IPS DF 6.9 (cell line): ENCODE measurements at regions not wholly inside any gene's neighbourhood (a gene's known extent, or its start where the extent isn't known, plus 50 kb on each side); places are given as distances from the start of the nearest gene placed in this dataset.

Source experiments
- DNase-seq: peaks from one replicate; pipeline ENCODE4 v3.0.0-alpha.2; 2013; ENCODE audit warnings: low read depth, low spot score
- H3K27ac ChIP-seq: one replicate; pipeline ENCODE4 v1.5.1; 2013; ENCODE audit warnings: low read length, control low read depth
- H3K27me3 ChIP-seq: 2 replicates; pipeline ENCODE4 v1.6.1; 2013; ENCODE audit warnings: mild to moderate bottlenecking, low read length; ENCODE audit not compliant: control insufficient read depth, insufficient read depth
- H3K36me3 ChIP-seq: 2 replicates; pipeline ENCODE4 v1.6.1; 2013; ENCODE audit warnings: low read length; ENCODE audit not compliant: control insufficient read depth, insufficient read depth
- H3K4me1 ChIP-seq: 2 replicates; pipeline ENCODE4 v1.6.1; 2013; ENCODE audit warnings: low read length; ENCODE audit not compliant: control insufficient read depth, insufficient read depth
- H3K4me3 ChIP-seq: 2 replicates; pipeline ENCODE4 v1.5.1; 2013; ENCODE audit warnings: mild to moderate bottlenecking, low read length
- H3K9me3 ChIP-seq: 2 replicates; pipeline ENCODE4 v1.6.1; 2013; ENCODE audit warnings: low read length, inconsistent platforms; ENCODE audit not compliant: control insufficient read depth, insufficient read depth
- whole genome bisulfite sequencing: extraction: QIAGEN DNeasy Blood & Tissue Kit; methylation state at CpG from one replicate; pipeline ENCODE4 v1.1.7; 2013; ENCODE audit warnings: mixed read lengths, missing lambda C conversion rate; ENCODE audit not compliant: insufficient read length, insufficient coverage; 5-methylcytosine and 5-hydroxymethylcytosine counted together

- DNase-seq, result no peak
- Histone ChIP-seq H3K9me3 (no peaks in the 10 kb centered on the region), H3K36me3 (no peaks in the 10 kb centered on the region), H3K27ac (no peak overlapping the region), H3K4me3 (no peak overlapping the region), H3K4me1 (no peaks in the 10 kb centered on the region), H3K27me3 (no peaks in the 10 kb centered on the region)
- WGBS, result no CpG with 5 or more reads among the region's 4 CpGs
These were observed 119.5 kb downstream of the LIPG start for GRCh38 chr18:49681387-49681786.

- Histone ChIP-seq H3K36me3 (no peaks in the 10 kb centered on the region), H3K27me3 (no peaks in the 10 kb centered on the region), H3K4me3 (no peak overlapping the region), H3K27ac (no peak overlapping the region), H3K4me1 (no peaks in the 10 kb centered on the region), H3K9me3 (no peaks in the 10 kb centered on the region)
- no peak for DNase-seq
- WGBS, result no CpG with 5 or more reads among the region's 3 CpGs
These were observed 116.6 kb downstream of the LIPG start for GRCh38 chr18:49678440-49678839.

GRCh38 chr18:49677762-49678413, 116.0 kb downstream of the LIPG start:
- H3K27me3 ChIP-seq, result no peaks in the 10 kb centered on the region
- no peak overlapping the region for H3K4me3 ChIP-seq
- no peak for DNase-seq
- WGBS, result no CpG with 5 or more reads among the region's 10 CpGs
- H3K27ac ChIP-seq, result no peak overlapping the region
- H3K36me3 ChIP-seq, result no peaks in the 10 kb centered on the region
- no peaks in the 10 kb centered on the region for H3K4me1 ChIP-seq
- no peaks in the 10 kb centered on the region for H3K9me3 ChIP-seq

GRCh38 chr18:49677081-49677480, 115.2 kb downstream of the LIPG start:
- no peak overlapping the region for H3K4me3 ChIP-seq
- no peaks in the 10 kb centered on the region for H3K27me3 ChIP-seq
- H3K36me3 ChIP-seq, result no peaks in the 10 kb centered on the region
- no peak for DNase-seq
- WGBS, result no CpG with 5 or more reads among the region's 4 CpGs
- H3K4me1 ChIP-seq, result no peaks in the 10 kb centered on the region
- H3K27ac ChIP-seq, result no peak overlapping the region
- no peaks in the 10 kb centered on the region for H3K9me3 ChIP-seq

- no peaks in the 10 kb centered on the region for H3K9me3 ChIP-seq
- no peaks in the 10 kb centered on the region for H3K36me3 ChIP-seq
- WGBS, result no CpG with 5 or more reads among the region's 5 CpGs
- no peaks in the 10 kb centered on the region for H3K27me3 ChIP-seq
- DNase-seq, result no peak
- H3K4me1 ChIP-seq, result 0 out of 2 replicates have a peak, but pooled peaks cover 2% of the 10 kb centered on the region
- H3K27ac ChIP-seq, result no peak overlapping the region
- no peak overlapping the region for H3K4me3 ChIP-seq
These were observed 111.4 kb downstream of the LIPG start for GRCh38 chr18:49673281-49673680.

- no peaks in the 10 kb centered on the region for H3K36me3 ChIP-seq
- no peaks in the 10 kb centered on the region for H3K27me3 ChIP-seq
- no peak for DNase-seq
- no CpG with 5 or more reads among the region's 1 CpG for WGBS
- 0 out of 2 replicates have a peak, but pooled peaks cover 2% of the 10 kb centered on the region for H3K4me1 ChIP-seq
- H3K4me3 ChIP-seq, result no peak overlapping the region
- no peaks in the 10 kb centered on the region for H3K9me3 ChIP-seq
- H3K27ac ChIP-seq, result no peak overlapping the region
These were observed 111.0 kb downstream of the LIPG start for GRCh38 chr18:49672853-49673252.

- H3K9me3 ChIP-seq, result no peaks in the 10 kb centered on the region
- no peak overlapping the region for H3K27ac ChIP-seq
- no peak overlapping the region for H3K4me3 ChIP-seq
- no peaks in the 10 kb centered on the region for H3K36me3 ChIP-seq
- WGBS, result no CpG with 5 or more reads among the region's 5 CpGs
- DNase-seq, result no peak
- no peaks in the 10 kb centered on the region for H3K27me3 ChIP-seq
- 0 out of 2 replicates have a peak, but pooled peaks cover 2% of the 10 kb centered on the region for H3K4me1 ChIP-seq
These were observed 107.5 kb downstream of the LIPG start for GRCh38 chr18:49669403-49669802.

GRCh38 chr18:49668574-49669275, 106.9 kb downstream of the LIPG start:
- Histone ChIP-seq H3K4me3 (no peak overlapping the region), H3K4me1 (peaks cover 4% of the 10 kb centered on the region; the same call in 1 of the 2 replicates), H3K36me3 (no peaks in the 10 kb centered on the region), H3K9me3 (no peaks in the 10 kb centered on the region), H3K27me3 (no peaks in the 10 kb centered on the region), H3K27ac (no peak overlapping the region)
- WGBS, result no CpG with 5 or more reads among the region's 8 CpGs
- no peak for DNase-seq

- no CpG with 5 or more reads among the region's 6 CpGs for WGBS
- no peaks in the 10 kb centered on the region for H3K27me3 ChIP-seq
- H3K4me1 ChIP-seq, result peaks cover 4% of the 10 kb centered on the region; the same call in 1 of the 2 replicates
- no peak for DNase-seq
- no peak overlapping the region for H3K4me3 ChIP-seq
- H3K27ac ChIP-seq, result no peak overlapping the region
- H3K9me3 ChIP-seq, result no peaks in the 10 kb centered on the region
- no peaks in the 10 kb centered on the region for H3K36me3 ChIP-seq
These were observed 105.6 kb downstream of the LIPG start for GRCh38 chr18:49667462-49667861.

GRCh38 chr18:49666045-49666775, 104.4 kb downstream of the LIPG start:
- DNase-seq, result no peak
- Histone ChIP-seq H3K36me3 (no peaks in the 10 kb centered on the region), H3K4me3 (no peak overlapping the region), H3K27ac (no peak overlapping the region), H3K27me3 (no peaks in the 10 kb centered on the region), H3K4me1 (peaks cover 4% of the 10 kb centered on the region; the same call in 1 of the 2 replicates), H3K9me3 (no peaks in the 10 kb centered on the region)
- WGBS, result no CpG with 5 or more reads among the region's 4 CpGs
